Tibial nerve (tissue), 4 donors: ENCODE measurements at regions not wholly inside any gene's neighbourhood (a gene's known extent, or its start where the extent isn't known, plus 50 kb on each side); places are given as distances from the start of the nearest gene placed in this dataset.
A peak's percentile ranks its signal among the peaks of the same experiment; 100 is the strongest.

Experiments
- DNase-seq, 2 donors: peaks; one replicate each; pipeline ENCODE4 v3.0.0-alpha.2; 2019; ENCODE audit warnings: low spot score in 2 of 2
- H3K27ac ChIP-seq, 4 donors: fragments of 200-600 bp; sonication (generic) in 3 of 4; one replicate each; pipeline ENCODE4 v1.5.1; 2017 to 2019; ENCODE audit warnings: mild to moderate bottlenecking in 1 of 4
- H3K27me3 ChIP-seq, 2 donors: fragments of 200-600 bp; sonication (generic) in 1 of 2; one replicate each; pipeline versions ENCODE4 v1.5.1 to v1.6.0; 2017 to 2019
- H3K36me3 ChIP-seq, 3 donors: fragments of 200-600 bp; sonication (generic); one replicate each; pipeline ENCODE4 v1.5.1; 2018 to 2019
- H3K4me1 ChIP-seq, 4 donors: fragments of 200-600 bp; sonication (generic) in 3 of 4; one replicate each; pipeline ENCODE4 v1.5.1; 2017 to 2019
- H3K4me3 ChIP-seq, 4 donors: fragments of 200-600 bp; sonication (generic) in 3 of 4; one replicate each; pipeline ENCODE4 v1.5.1; 2017 to 2019; ENCODE audit warnings: mild to moderate bottlenecking in 1 of 4, moderate library complexity in 1 of 4
- H3K9me3 ChIP-seq, 4 donors: fragments of 200-600 bp; sonication (generic) in 3 of 4; one replicate each; pipeline ENCODE4 v1.5.1; 2017 to 2019
- CTCF ChIP-seq, 5 experiments: fragments of 200-600 bp in 3 of 5; fragments of 450-650 bp in 2 of 5; sonication (generic) in 3 of 5; IDR thresholded peaks; one replicate each; pipeline ENCODE4 v1.5.1; 2016 to 2019; ENCODE audit warnings: antibody characterized with exemption in 5 of 5, mild to moderate bottlenecking in 3 of 5, moderate library complexity in 2 of 5
- EP300 ChIP-seq, 2 donors: sonication (generic); formaldehyde crosslinking; IDR thresholded peaks; one replicate each; pipeline ENCODE4 v1.6.1; 2017; ENCODE audit warnings: antibody characterized with exemption in 2 of 2, mild to moderate bottlenecking in 1 of 2
- POLR2A ChIP-seq, 2 donors: fragments of 450-650 bp; IDR thresholded peaks; one replicate each; pipeline ENCODE4 v1.6.1; 2017; ENCODE audit warnings: antibody characterized with exemption in 2 of 2, mild to moderate bottlenecking in 2 of 2, moderate library complexity in 2 of 2
- WGBS, 2 donors: methylation state at CpG; one replicate each; pipeline ENCODE4 v1.1.5; 2018; 5-methylcytosine and 5-hydroxymethylcytosine counted together

GRCh38 chr4:45349859-45350258 lies 623.5 kb upstream of the GNPDA2 start:
- DNase-seq = no peak
- Histone ChIP-seq H3K9me3 (no peaks in the 10 kb centered on the region), H3K36me3 (no peaks in the 10 kb centered on the region), H3K27me3 (no peaks in the 10 kb centered on the region), H3K4me1 (peaks cover 0 to 15% (median 1%) of the 10 kb centered on the region in 4 donors), H3K27ac (peak overlapping the region in 1 of 4 donors; percentile 32), H3K4me3 (peak overlapping the region in 3 of 4 donors; percentile 8 to 37 (median 24))
- WGBS, 2 donors = 77 to 82% methylated on average over 1 of the region's 1 CpG
- TF ChIP-seq CTCF (IDR thresholded peaks at IDR 0.05) (no peak), EP300 (IDR thresholded peaks at IDR 0.05) (no peak), POLR2A (IDR thresholded peaks at IDR 0.05) (no peak)

GRCh38 chr4:45346816-45347435 lies 620.6 kb upstream of the GNPDA2 start:
- peaks cover 0 to 12% (median 1%) of the 10 kb centered on the region in 4 donors for H3K4me1 ChIP-seq
- H3K36me3 ChIP-seq = no peaks in the 10 kb centered on the region
- no peak for DNase-seq
- TF ChIP-seq CTCF (IDR thresholded peaks at IDR 0.05) (no peak), POLR2A (IDR thresholded peaks at IDR 0.05) (no peak), EP300 (IDR thresholded peaks at IDR 0.05) (no peak)
- no peak overlapping the region for H3K27ac ChIP-seq
- 84 to 85% methylated on average over 4 of the region's 4 CpGs for WGBS, 2 donors
- no peaks in the 10 kb centered on the region for H3K27me3 ChIP-seq
- no peaks in the 10 kb centered on the region for H3K9me3 ChIP-seq
- no peak overlapping the region for H3K4me3 ChIP-seq

GRCh38 chr4:45345558-45345957 lies 619.2 kb upstream of the GNPDA2 start:
- Histone ChIP-seq H3K27me3 (no peaks in the 10 kb centered on the region), H3K27ac (no peak overlapping the region), H3K36me3 (no peaks in the 10 kb centered on the region), H3K4me3 (no peak overlapping the region), H3K4me1 (peaks cover 0 to 7% (median 1%) of the 10 kb centered on the region in 4 donors), H3K9me3 (no peaks in the 10 kb centered on the region)
- DNase-seq = no peak
- 62 to 69% methylated on average over 5 of the region's 5 CpGs for WGBS, 2 donors
- TF ChIP-seq CTCF (IDR thresholded peaks at IDR 0.05) = no peak
- no peak for TF ChIP-seq POLR2A (IDR thresholded peaks at IDR 0.05)
- TF ChIP-seq EP300 (IDR thresholded peaks at IDR 0.05) = no peak

- no peak overlapping the region for H3K27ac ChIP-seq
- peaks cover 0 to 3% (median 0%) of the 10 kb centered on the region in 4 donors for H3K4me1 ChIP-seq
- H3K9me3 ChIP-seq = no peaks in the 10 kb centered on the region
- H3K36me3 ChIP-seq = no peaks in the 10 kb centered on the region
- no peak overlapping the region for H3K4me3 ChIP-seq
- DNase-seq = no peak
- WGBS, 2 donors = 79% methylated on average over 5 of the region's 5 CpGs
- no peaks in the 10 kb centered on the region for H3K27me3 ChIP-seq
- TF ChIP-seq CTCF (IDR thresholded peaks at IDR 0.05) = no peak
- TF ChIP-seq POLR2A (IDR thresholded peaks at IDR 0.05) = no peak
- TF ChIP-seq EP300 (IDR thresholded peaks at IDR 0.05) = no peak
These were observed 605.4 kb upstream of the GNPDA2 start for GRCh38 chr4:45331802-45332201.

- no peak overlapping the region for H3K4me3 ChIP-seq
- H3K9me3 ChIP-seq = no peaks in the 10 kb centered on the region
- DNase-seq = no peak
- no peaks in the 10 kb centered on the region for H3K27me3 ChIP-seq
- no peaks in the 10 kb centered on the region for H3K4me1 ChIP-seq
- TF ChIP-seq CTCF (IDR thresholded peaks at IDR 0.05) (no peak), EP300 (IDR thresholded peaks at IDR 0.05) (no peak), POLR2A (IDR thresholded peaks at IDR 0.05) (no peak)
- no peaks in the 10 kb centered on the region for H3K36me3 ChIP-seq
- H3K27ac ChIP-seq = no peak overlapping the region
These were observed 601.2 kb upstream of the GNPDA2 start for GRCh38 chr4:45327544-45327943.
